Astrocyte of the spinal cord (primary cell): ENCODE measurements at regions not wholly inside any gene's neighbourhood (a gene's known extent, or its start where the extent isn't known, plus 50 kb on each side); places are given as distances from the start of the nearest gene placed in this dataset.
A peak's percentile ranks its signal among the peaks of the same experiment; 100 is the strongest.

ENCODE experiments used
- DNase-seq: peaks from one replicate; pipeline ENCODE4 v3.0.0; 2011; ENCODE audit warnings: low read depth, low spot score
- H3K4me3 ChIP-seq: 2 replicates; pipeline ENCODE4 v1.5.1; 2011; ENCODE audit warnings: low read depth, mild to moderate bottlenecking, low read length, moderate library complexity
- CTCF ChIP-seq: IDR thresholded peaks from 2 replicates; pipeline ENCODE4 v1.5.1; 2012; ENCODE audit warnings: low read depth, mild to moderate bottlenecking, low read length, inconsistent platforms
- in situ Hi-C: cut with HindIII; loops from 2 replicates; pipeline ENCODE4 v1.10.0; 2017; ENCODE audit warnings: low sequenced_read_pairs

GRCh38 chr3:95289295-95289694 lies 1226.4 kb downstream of the NSUN3 start:
- in situ Hi-C loops, result no loop called here
- no peak for TF ChIP-seq CTCF
- H3K4me3 ChIP-seq, result no peak overlapping the region
- DNase-seq, result peak; percentile 49

- no peak for DNase-seq
- no peak for TF ChIP-seq CTCF
- H3K4me3 ChIP-seq, result no peak overlapping the region
- in situ Hi-C loops, result no loop called here
Observed at GRCh38 chr3:95297581-95297980, 1234.7 kb downstream of the NSUN3 start.

- in situ Hi-C loops, result no loop called here
- no peak overlapping the region for H3K4me3 ChIP-seq
- no peak for TF ChIP-seq CTCF
- DNase-seq, result peak; percentile 55
Observed at GRCh38 chr3:95302044-95302443, 1239.2 kb downstream of the NSUN3 start.

GRCh38 chr3:95310560-95310959 lies 1247.7 kb downstream of the NSUN3 start:
- H3K4me3 ChIP-seq, result no peak overlapping the region
- no peak for TF ChIP-seq CTCF
- in situ Hi-C loops, result no loop called here
- DNase-seq, result no peak

GRCh38 chr3:95311272-95311671 lies 1248.4 kb downstream of the NSUN3 start:
- no peak for DNase-seq
- in situ Hi-C loops, result no loop called here
- TF ChIP-seq CTCF, result no peak
- H3K4me3 ChIP-seq, result no peak overlapping the region

- no peak overlapping the region for H3K4me3 ChIP-seq
- no peak for TF ChIP-seq CTCF
- DNase-seq, result no peak
- in situ Hi-C loops, result no loop called here
Observed at GRCh38 chr3:95312650-95313049, 1249.8 kb downstream of the NSUN3 start.

GRCh38 chr3:95319921-95320494 lies 1257.1 kb downstream of the NSUN3 start:
- peak; percentile 38 for DNase-seq
- in situ Hi-C loops, result no loop called here

More at GRCh38 chr3:95319921-95320494, 1257.1 kb downstream of the NSUN3 start:
- no peak overlapping the region for H3K4me3 ChIP-seq
- TF ChIP-seq CTCF, result no peak
